Uterus (tissue), 3 donors: ENCODE measurements at regions not wholly inside any gene's neighbourhood (a gene's known extent, or its start where the extent isn't known, plus 50 kb on each side); places are given as distances from the start of the nearest gene placed in this dataset.

Experiments
- DNase-seq, 2 donors: peaks; one replicate each; pipeline ENCODE4 v3.0.0-alpha.2; 2019 to 2020
- H3K27ac ChIP-seq, 2 donors: fragments of 200-600 bp; sonication (generic); 1 replicate in 1 of 2; 2 replicates in 1 of 2; pipeline ENCODE4 v1.5.1; 2016 to 2018
- H3K27me3 ChIP-seq, 2 donors: fragments of 200-600 bp; sonication (generic); one replicate each; pipeline ENCODE4 v1.5.1; 2018 to 2019; ENCODE audit warnings: control low read depth in 1 of 2
- H3K36me3 ChIP-seq, 2 donors: fragments of 200-600 bp; sonication (generic); one replicate each; pipeline ENCODE4 v1.5.1; 2019; ENCODE audit warnings: control low read depth in 1 of 2
- H3K4me1 ChIP-seq, 2 donors: fragments of 200-600 bp; sonication (generic); one replicate each; pipeline ENCODE4 v1.5.1; 2018 to 2019; ENCODE audit warnings: control low read depth in 1 of 2
- H3K4me3 ChIP-seq, 2 donors: fragments of 200-600 bp; sonication (generic); 1 replicate in 1 of 2; 2 replicates in 1 of 2; pipeline ENCODE4 v1.5.1; 2018 to 2019; ENCODE audit warnings: mild to moderate bottlenecking in 1 of 2
- H3K9me3 ChIP-seq, 2 donors: fragments of 200-600 bp; sonication (generic); one replicate each; pipeline ENCODE4 v1.5.1; 2019; ENCODE audit warnings: control low read depth in 1 of 2
- CTCF ChIP-seq, 4 experiments: fragments of 200-600 bp in 2 of 4; fragments of 450-650 bp in 2 of 4; sonication (generic) in 2 of 4; IDR thresholded peaks; one replicate each; pipeline ENCODE4 v1.5.1; 2016 to 2019; ENCODE audit warnings: antibody characterized with exemption in 4 of 4, mild to moderate bottlenecking in 2 of 4, moderate library complexity in 1 of 4
- POLR2A ChIP-seq, 2 donors: fragments of 450-650 bp; IDR thresholded peaks; one replicate each; pipeline ENCODE4 v1.6.1; 2016; ENCODE audit warnings: antibody characterized with exemption in 2 of 2, mild to moderate bottlenecking in 1 of 2, moderate library complexity in 1 of 2
- intact Hi-C: fragments of 100-400 bp; cut with DNase I; formaldehyde crosslinking; loops from one replicate; pipeline ENCODE4 v1.15.1; 2023; ENCODE audit warnings: low total_unique reads
- donor health status: DM: yes; HTN: yes; CAD: no.

- intact Hi-C loops: no loop called here
- H3K27me3 ChIP-seq: no peaks in the 10 kb centered on the region
- no peaks in the 10 kb centered on the region for H3K36me3 ChIP-seq
- TF ChIP-seq POLR2A (IDR thresholded peaks at IDR 0.05): no peak
- TF ChIP-seq CTCF (IDR thresholded peaks at IDR 0.05): no peak
- no peak overlapping the region for H3K4me3 ChIP-seq
- H3K27ac ChIP-seq: no peak overlapping the region
- DNase-seq: no peak
- no peaks in the 10 kb centered on the region for H3K4me1 ChIP-seq
- H3K9me3 ChIP-seq: no peaks in the 10 kb centered on the region
These were observed 435.5 kb downstream of the DTWD2 start for GRCh38 chr5:118552731-118553360.

GRCh38 chr5:118552146-118552545 is 436.2 kb downstream of the DTWD2 start:
- H3K4me1 ChIP-seq: no peaks in the 10 kb centered on the region
- H3K27ac ChIP-seq: no peak overlapping the region
- H3K27me3 ChIP-seq: no peaks in the 10 kb centered on the region
- no peaks in the 10 kb centered on the region for H3K36me3 ChIP-seq
- no peak overlapping the region for H3K4me3 ChIP-seq
- DNase-seq: no peak
- intact Hi-C loops: no loop called here
- no peak for TF ChIP-seq POLR2A (IDR thresholded peaks at IDR 0.05)
- TF ChIP-seq CTCF (IDR thresholded peaks at IDR 0.05): no peak
- H3K9me3 ChIP-seq: no peaks in the 10 kb centered on the region

GRCh38 chr5:118551716-118552115 is 436.6 kb downstream of the DTWD2 start:
- Histone ChIP-seq H3K27ac (no peak overlapping the region), H3K4me3 (no peak overlapping the region), H3K9me3 (no peaks in the 10 kb centered on the region), H3K36me3 (no peaks in the 10 kb centered on the region), H3K4me1 (no peaks in the 10 kb centered on the region), H3K27me3 (no peaks in the 10 kb centered on the region)
- intact Hi-C loops: no loop called here
- no peak for DNase-seq
- TF ChIP-seq POLR2A (IDR thresholded peaks at IDR 0.05) (no peak), CTCF (IDR thresholded peaks at IDR 0.05) (no peak)

- Histone ChIP-seq H3K9me3 (no peaks in the 10 kb centered on the region), H3K4me1 (no peaks in the 10 kb centered on the region), H3K4me3 (no peak overlapping the region), H3K36me3 (no peaks in the 10 kb centered on the region), H3K27ac (no peak overlapping the region), H3K27me3 (no peaks in the 10 kb centered on the region)
- no peak for TF ChIP-seq CTCF (IDR thresholded peaks at IDR 0.05)
- intact Hi-C loops: no loop called here
- DNase-seq: no peak
These were observed 437.3 kb downstream of the DTWD2 start for GRCh38 chr5:118551031-118551430.

- DNase-seq: no peak
- no peak overlapping the region for H3K4me3 ChIP-seq
- intact Hi-C loops: no loop called here
- H3K27me3 ChIP-seq: no peaks in the 10 kb centered on the region
- TF ChIP-seq POLR2A (IDR thresholded peaks at IDR 0.05) (no peak), CTCF (IDR thresholded peaks at IDR 0.05) (no peak)
- H3K9me3 ChIP-seq: no peaks in the 10 kb centered on the region
- no peaks in the 10 kb centered on the region for H3K36me3 ChIP-seq
- H3K4me1 ChIP-seq: no peaks in the 10 kb centered on the region
- no peak overlapping the region for H3K27ac ChIP-seq
These were observed 439.3 kb downstream of the DTWD2 start for GRCh38 chr5:118548761-118549720.
